DND-41 (cell line): ENCODE measurements at regions not wholly inside any gene's neighbourhood (a gene's known extent, or its start where the extent isn't known, plus 50 kb on each side); places are given as distances from the start of the nearest gene placed in this dataset.
A peak's percentile ranks its signal among the peaks of the same experiment; 100 is the strongest.

Source experiments
- ATAC-seq: fragments of 200-7000 bp; cut with Tn5 transposase; 3 replicates; pipeline ENCODE4 v1.9.1; 2021; ENCODE audit warnings: low read depth; ENCODE audit not compliant: insufficient read depth
- DNase-seq: peaks from one replicate; pipeline ENCODE4 v3.0.0-alpha.2; 2020
- H2AFZ ChIP-seq: 2 replicates; pipeline ENCODE4 v1.6.0; 2012; ENCODE audit warnings: low read depth, low read length
- H3K27ac ChIP-seq: 2 replicates; pipeline ENCODE4 v1.5.1; 2012; ENCODE audit warnings: low read length, inconsistent platforms
- H3K27me3 ChIP-seq: fragments of 200-600 bp; sonication (generic); 2 replicates; pipeline ENCODE4 v1.6.0; 2012; ENCODE audit warnings: low read length, mild to moderate bottlenecking, inconsistent platforms; ENCODE audit not compliant: insufficient read depth, poor library complexity
- H3K36me3 ChIP-seq: 2 replicates; pipeline ENCODE4 v1.5.1; 2012; ENCODE audit warnings: low read length, inconsistent platforms; ENCODE audit not compliant: insufficient read depth
- H3K4me1 ChIP-seq: 2 replicates; pipeline ENCODE4 v1.5.1; 2012; ENCODE audit warnings: mild to moderate bottlenecking, low read length; ENCODE audit not compliant: insufficient read depth
- H3K4me2 ChIP-seq: 2 replicates; pipeline ENCODE4 v1.6.0; 2012; ENCODE audit warnings: mild to moderate bottlenecking, moderate library complexity, low read length, inconsistent platforms; ENCODE audit not compliant: insufficient read depth
- H3K4me3 ChIP-seq, 2 experiments: fragments of 200-600 bp in 1 of 2; shearing (Covaris generic) in 1 of 2; 2 replicates each; pipeline ENCODE4 v1.5.1; 2012 to 2016; ENCODE audit warnings: inconsistent platforms in 2 of 2, low read length in 2 of 2, mild to moderate bottlenecking in 2 of 2, low read depth in 1 of 2, moderate library complexity in 1 of 2
- H3K79me2 ChIP-seq: 2 replicates; pipeline ENCODE4 v1.6.0; 2012; ENCODE audit warnings: low read length, inconsistent platforms; ENCODE audit not compliant: insufficient read depth
- H3K9ac ChIP-seq: 2 replicates; pipeline ENCODE4 v1.6.0; 2012; ENCODE audit warnings: low read depth, mild to moderate bottlenecking, inconsistent platforms, low read length, moderate library complexity
- H3K9me3 ChIP-seq: 2 replicates; pipeline ENCODE4 v1.5.1; 2012; ENCODE audit warnings: low read length, moderate library complexity, mild to moderate bottlenecking, inconsistent platforms; ENCODE audit not compliant: insufficient read depth, severe bottlenecking
- H4K20me1 ChIP-seq: 2 replicates; pipeline ENCODE4 v1.6.0; 2012; ENCODE audit warnings: low read length; ENCODE audit not compliant: insufficient read depth
- EZH2 ChIP-seq: IDR thresholded peaks from 3 replicates; pipeline ENCODE4 v1.6.1; 2012; ENCODE audit warnings: borderline replicate concordance, low read depth, mild to moderate bottlenecking, moderate library complexity, low read length, inconsistent platforms; ENCODE audit not compliant: severe bottlenecking
- TF ChIP-seq, protein P1 (sequence below): IDR thresholded peaks from 2 replicates; pipeline ENCODE4 v1.5.1; 2012; ENCODE audit warnings: borderline replicate concordance, low read length, moderate library complexity, mild to moderate bottlenecking; ENCODE audit not compliant: poor library complexity, severe bottlenecking; ENCODE audit errors: extremely low read depth

DNA sequence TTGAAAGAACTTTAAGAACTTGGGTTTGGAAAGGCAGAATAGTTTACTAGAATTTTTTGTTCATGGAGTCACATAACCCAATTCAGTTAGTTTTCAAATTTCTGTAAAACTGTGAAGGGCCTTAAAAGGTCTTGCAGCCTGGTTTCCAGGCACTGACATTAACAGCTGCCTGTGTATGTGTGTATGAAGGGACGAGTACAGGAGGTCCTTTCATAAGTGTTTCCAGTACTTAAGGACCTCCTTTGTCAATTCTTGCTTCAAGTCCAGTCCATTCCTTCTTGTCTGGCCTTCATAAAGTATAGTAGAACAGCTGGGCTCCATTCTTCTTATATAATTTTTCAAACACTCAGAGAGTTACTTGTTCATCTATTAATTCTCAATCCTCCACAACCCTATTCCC is 136.5 kb downstream of the NR4A2 start:
- H4K20me1 ChIP-seq = no peaks in the 10 kb centered on the region
- TF ChIP-seq, protein P1, sequence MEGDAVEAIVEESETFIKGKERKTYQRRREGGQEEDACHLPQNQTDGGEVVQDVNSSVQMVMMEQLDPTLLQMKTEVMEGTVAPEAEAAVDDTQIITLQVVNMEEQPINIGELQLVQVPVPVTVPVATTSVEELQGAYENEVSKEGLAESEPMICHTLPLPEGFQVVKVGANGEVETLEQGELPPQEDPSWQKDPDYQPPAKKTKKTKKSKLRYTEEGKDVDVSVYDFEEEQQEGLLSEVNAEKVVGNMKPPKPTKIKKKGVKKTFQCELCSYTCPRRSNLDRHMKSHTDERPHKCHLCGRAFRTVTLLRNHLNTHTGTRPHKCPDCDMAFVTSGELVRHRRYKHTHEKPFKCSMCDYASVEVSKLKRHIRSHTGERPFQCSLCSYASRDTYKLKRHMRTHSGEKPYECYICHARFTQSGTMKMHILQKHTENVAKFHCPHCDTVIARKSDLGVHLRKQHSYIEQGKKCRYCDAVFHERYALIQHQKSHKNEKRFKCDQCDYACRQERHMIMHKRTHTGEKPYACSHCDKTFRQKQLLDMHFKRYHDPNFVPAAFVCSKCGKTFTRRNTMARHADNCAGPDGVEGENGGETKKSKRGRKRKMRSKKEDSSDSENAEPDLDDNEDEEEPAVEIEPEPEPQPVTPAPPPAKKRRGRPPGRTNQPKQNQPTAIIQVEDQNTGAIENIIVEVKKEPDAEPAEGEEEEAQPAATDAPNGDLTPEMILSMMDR = no peak
- TF ChIP-seq EZH2 = no peak
- no peak for DNase-seq

DNA sequence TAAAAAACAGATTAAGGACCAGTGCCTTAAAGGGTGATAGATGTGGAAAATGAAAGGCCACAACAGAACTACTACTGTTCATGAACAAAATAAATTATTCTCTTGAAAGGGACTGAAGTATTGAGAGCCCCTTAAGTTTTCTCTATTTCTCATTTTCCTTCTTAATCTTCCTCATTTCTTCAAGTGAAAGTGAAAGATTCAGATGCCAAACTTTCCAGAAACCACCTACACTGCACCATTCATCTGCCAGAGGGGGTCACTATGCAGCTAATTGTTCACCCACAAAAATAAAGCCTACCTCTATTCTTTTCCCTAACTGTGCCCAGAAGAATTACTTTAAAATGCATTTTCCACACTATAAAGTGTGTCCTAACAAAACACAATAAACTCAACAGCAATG is 140.1 kb downstream of the NR4A2 start:
- Histone ChIP-seq H3K27me3 (no peaks in the 10 kb centered on the region), H3K9ac (no peak overlapping the region), H3K4me3 (no peak overlapping the region), H3K4me1 (no peaks in the 10 kb centered on the region), H2AFZ (no peak overlapping the region), H3K4me2 (no peak overlapping the region), H3K9me3 (no peaks in the 10 kb centered on the region), H3K79me2 (no peaks in the 10 kb centered on the region), H3K36me3 (no peaks in the 10 kb centered on the region), H4K20me1 (no peaks in the 10 kb centered on the region), H3K27ac (no peak overlapping the region)
- ATAC-seq (no peak), DNase-seq (no peak)
- TF ChIP-seq EZH2 = no peak
- TF ChIP-seq, protein P1 = peak; percentile 44

More for the DNA sequence above, 136.5 kb downstream of the NR4A2 start:
- Histone ChIP-seq H3K9me3 (no peaks in the 10 kb centered on the region), H3K36me3 (no peaks in the 10 kb centered on the region), H3K79me2 (no peaks in the 10 kb centered on the region), H3K27ac (no peak overlapping the region), H3K27me3 (no peaks in the 10 kb centered on the region), H3K9ac (no peak overlapping the region), H3K4me3 (no peak overlapping the region), H3K4me1 (no peaks in the 10 kb centered on the region), H2AFZ (no peak overlapping the region), H3K4me2 (no peak overlapping the region)
- no peak for ATAC-seq

DNA sequence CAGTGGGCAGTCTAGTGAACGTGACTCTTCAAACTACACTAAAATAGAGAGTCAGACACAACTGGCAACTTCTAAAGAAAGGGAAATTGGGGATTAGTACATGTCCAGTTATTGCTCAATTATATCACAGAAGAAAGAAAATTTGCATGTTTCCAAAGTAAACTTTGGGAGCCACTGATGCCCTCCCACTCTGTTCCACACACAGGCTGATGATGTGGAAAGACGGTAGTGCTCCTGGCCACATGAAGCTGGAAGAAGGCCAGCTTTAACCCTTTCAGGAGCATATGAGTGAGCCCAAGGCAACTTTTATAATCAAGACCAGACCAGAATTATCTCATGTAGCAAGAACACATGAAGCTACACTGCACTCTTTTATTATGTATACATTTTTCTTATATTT is 141.0 kb downstream of the NR4A2 start:
- Histone ChIP-seq H3K9me3 (no peaks in the 10 kb centered on the region), H4K20me1 (no peaks in the 10 kb centered on the region), H3K4me3 (no peak overlapping the region), H3K27me3 (no peaks in the 10 kb centered on the region), H3K9ac (no peak overlapping the region), H2AFZ (no peak overlapping the region), H3K36me3 (no peaks in the 10 kb centered on the region), H3K4me2 (no peak overlapping the region), H3K79me2 (no peaks in the 10 kb centered on the region), H3K4me1 (no peaks in the 10 kb centered on the region), H3K27ac (no peak overlapping the region)
- TF ChIP-seq EZH2 = no peak
- TF ChIP-seq, protein P1 = no peak
- DNase-seq (no peak), ATAC-seq (no peak)

DNA sequence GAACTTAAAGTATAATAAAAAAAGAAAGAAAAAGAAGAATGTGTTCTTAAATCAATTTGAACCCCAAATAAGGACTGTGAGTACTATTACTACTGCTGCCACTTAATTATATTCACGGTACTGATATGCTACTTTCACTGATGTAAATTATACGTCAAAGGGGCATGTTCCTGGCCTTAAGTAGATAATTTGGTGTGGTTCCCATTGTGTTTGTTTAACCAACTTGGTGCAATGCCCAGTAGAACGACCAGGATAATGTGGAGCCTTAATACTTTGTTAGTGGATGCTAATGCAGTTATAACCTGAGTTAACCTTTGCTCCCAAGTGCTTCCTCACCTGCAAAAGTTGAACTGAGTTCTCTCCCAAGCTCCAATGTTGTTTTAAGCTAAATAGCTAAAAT is 142.0 kb downstream of the NR4A2 start:
- Histone ChIP-seq H3K36me3 (no peaks in the 10 kb centered on the region), H3K4me3 (no peak overlapping the region), H3K9ac (no peak overlapping the region), H3K9me3 (no peaks in the 10 kb centered on the region), H3K4me2 (no peak overlapping the region), H3K79me2 (no peaks in the 10 kb centered on the region), H2AFZ (no peak overlapping the region), H3K27ac (no peak overlapping the region), H4K20me1 (no peaks in the 10 kb centered on the region), H3K4me1 (no peaks in the 10 kb centered on the region), H3K27me3 (no peaks in the 10 kb centered on the region)
- no peak for TF ChIP-seq EZH2
- TF ChIP-seq, protein P1 = no peak
- DNase-seq (no peak), ATAC-seq (no peak)
